Breast epithelium (tissue), 3 donors: ENCODE measurements at regions not wholly inside any gene's neighbourhood (a gene's known extent, or its start where the extent isn't known, plus 50 kb on each side); places are given as distances from the start of the nearest gene placed in this dataset.

Source experiments
- POLR2AphosphoS5 ChIP-seq, 3 donors: sonication (generic); formaldehyde crosslinking; IDR thresholded peaks; one replicate each; pipeline ENCODE4 v1.6.1; 2017; ENCODE audit warnings: antibody characterized with exemption in 3 of 3
- TF ChIP-seq, protein P1 (sequence below), 3 donors: fragments of 450-650 bp; IDR thresholded peaks; one replicate each; pipeline ENCODE4 v1.5.1; 2016 to 2017; ENCODE audit warnings: antibody characterized with exemption in 3 of 3, mild to moderate bottlenecking in 3 of 3, moderate library complexity in 3 of 3

- TF ChIP-seq, protein P1, sequence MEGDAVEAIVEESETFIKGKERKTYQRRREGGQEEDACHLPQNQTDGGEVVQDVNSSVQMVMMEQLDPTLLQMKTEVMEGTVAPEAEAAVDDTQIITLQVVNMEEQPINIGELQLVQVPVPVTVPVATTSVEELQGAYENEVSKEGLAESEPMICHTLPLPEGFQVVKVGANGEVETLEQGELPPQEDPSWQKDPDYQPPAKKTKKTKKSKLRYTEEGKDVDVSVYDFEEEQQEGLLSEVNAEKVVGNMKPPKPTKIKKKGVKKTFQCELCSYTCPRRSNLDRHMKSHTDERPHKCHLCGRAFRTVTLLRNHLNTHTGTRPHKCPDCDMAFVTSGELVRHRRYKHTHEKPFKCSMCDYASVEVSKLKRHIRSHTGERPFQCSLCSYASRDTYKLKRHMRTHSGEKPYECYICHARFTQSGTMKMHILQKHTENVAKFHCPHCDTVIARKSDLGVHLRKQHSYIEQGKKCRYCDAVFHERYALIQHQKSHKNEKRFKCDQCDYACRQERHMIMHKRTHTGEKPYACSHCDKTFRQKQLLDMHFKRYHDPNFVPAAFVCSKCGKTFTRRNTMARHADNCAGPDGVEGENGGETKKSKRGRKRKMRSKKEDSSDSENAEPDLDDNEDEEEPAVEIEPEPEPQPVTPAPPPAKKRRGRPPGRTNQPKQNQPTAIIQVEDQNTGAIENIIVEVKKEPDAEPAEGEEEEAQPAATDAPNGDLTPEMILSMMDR (IDR thresholded peaks at IDR 0.05): no peak
- no peak for TF ChIP-seq POLR2AphosphoS5 (IDR thresholded peaks at IDR 0.05)
Measured at GRCh38 chr18:30245766-30246455, 796.6 kb downstream of the DSC3 start.
